AG04450 (cell line): ENCODE measurements at regions not wholly inside any gene's neighbourhood (a gene's known extent, or its start where the extent isn't known, plus 50 kb on each side); places are given as distances from the start of the nearest gene placed in this dataset.

Experiments
- CTCF ChIA-PET: fragments of 300-600, 350-600 bp; formaldehyde crosslinking; extraction: SDS; loops from one replicate; lab custom pipeline; 2022; ENCODE audit warnings: antibody characterized with exemption, inconsistent platforms; lab: Charles Lee
- POLR2A ChIA-PET: fragments of 350-600 bp; formaldehyde crosslinking; extraction: SDS; loops from one replicate; lab custom pipeline; 2021; ENCODE audit warnings: antibody characterized with exemption, inconsistent platforms; lab: Yijun Ruan, JAX
- DNase-seq: peaks from one replicate; pipeline ENCODE4 v3.0.0-alpha.2; 2011; ENCODE audit warnings: low read depth, low spot score
- H3K27ac ChIP-seq: one replicate; pipeline ENCODE4 v1.5.1; 2012; ENCODE audit warnings: low read depth, low read length, control low read depth
- H3K27me3 ChIP-seq: one replicate; pipeline ENCODE4 v1.6.0; 2012; ENCODE audit warnings: low read length; ENCODE audit not compliant: control insufficient read depth, insufficient read depth
- H3K4me3 ChIP-seq: 2 replicates; pipeline ENCODE4 v1.5.1; 2011; ENCODE audit warnings: mild to moderate bottlenecking, low read depth, low read length, control low read depth
- H3K9me3 ChIP-seq: 2 replicates; pipeline ENCODE4 v1.5.1; 2012; ENCODE audit warnings: low read length; ENCODE audit not compliant: control insufficient read depth, insufficient read depth
- TF ChIP-seq, protein P1 (sequence below): IDR thresholded peaks from 2 replicates; pipeline ENCODE4 v1.5.1; 2011; ENCODE audit warnings: low read depth, low read length, control low read depth, inconsistent platforms

DNA sequence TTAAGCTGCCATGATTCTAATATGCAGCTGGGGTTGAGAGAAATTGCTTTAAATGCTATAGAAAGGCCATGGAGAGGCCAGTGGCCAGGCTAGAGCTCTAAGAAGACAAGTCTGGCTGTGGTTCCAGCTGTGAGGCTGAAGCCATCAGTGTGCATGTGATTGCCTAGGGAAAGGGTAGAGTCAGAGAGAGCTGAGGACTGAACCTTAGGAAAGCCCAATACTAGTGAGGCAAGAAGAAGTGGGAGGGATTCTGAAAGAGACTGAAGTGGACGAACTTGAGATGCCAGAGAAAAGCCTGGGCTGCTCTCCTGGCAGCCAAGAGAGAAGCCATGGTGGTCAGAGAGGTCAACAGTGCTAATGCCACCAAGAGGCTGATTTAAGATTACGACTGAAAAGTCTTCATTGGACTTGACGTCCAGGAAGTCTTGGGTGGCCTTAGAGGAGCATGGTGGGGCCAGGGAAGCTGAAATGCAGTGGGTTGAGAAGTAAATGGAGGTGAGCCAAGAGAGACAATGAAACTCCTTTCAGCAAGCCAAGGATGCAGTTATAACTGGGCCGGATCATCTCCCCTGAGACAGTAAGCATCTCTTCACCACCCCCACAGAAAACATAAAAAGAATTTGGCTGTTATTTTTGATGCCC is 133.2 kb downstream of the TMEM174 start:
- Histone ChIP-seq H3K27ac (no peak overlapping the region), H3K9me3 (peaks cover 15% of the 10 kb centered on the region; the same call in 1 of the 2 replicates), H3K27me3 (peaks cover 8% of the 10 kb centered on the region), H3K4me3 (no peak overlapping the region)
- POLR2A ChIA-PET, result no interaction called here
- TF ChIP-seq, protein P1, sequence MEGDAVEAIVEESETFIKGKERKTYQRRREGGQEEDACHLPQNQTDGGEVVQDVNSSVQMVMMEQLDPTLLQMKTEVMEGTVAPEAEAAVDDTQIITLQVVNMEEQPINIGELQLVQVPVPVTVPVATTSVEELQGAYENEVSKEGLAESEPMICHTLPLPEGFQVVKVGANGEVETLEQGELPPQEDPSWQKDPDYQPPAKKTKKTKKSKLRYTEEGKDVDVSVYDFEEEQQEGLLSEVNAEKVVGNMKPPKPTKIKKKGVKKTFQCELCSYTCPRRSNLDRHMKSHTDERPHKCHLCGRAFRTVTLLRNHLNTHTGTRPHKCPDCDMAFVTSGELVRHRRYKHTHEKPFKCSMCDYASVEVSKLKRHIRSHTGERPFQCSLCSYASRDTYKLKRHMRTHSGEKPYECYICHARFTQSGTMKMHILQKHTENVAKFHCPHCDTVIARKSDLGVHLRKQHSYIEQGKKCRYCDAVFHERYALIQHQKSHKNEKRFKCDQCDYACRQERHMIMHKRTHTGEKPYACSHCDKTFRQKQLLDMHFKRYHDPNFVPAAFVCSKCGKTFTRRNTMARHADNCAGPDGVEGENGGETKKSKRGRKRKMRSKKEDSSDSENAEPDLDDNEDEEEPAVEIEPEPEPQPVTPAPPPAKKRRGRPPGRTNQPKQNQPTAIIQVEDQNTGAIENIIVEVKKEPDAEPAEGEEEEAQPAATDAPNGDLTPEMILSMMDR, result no peak
- no peak for DNase-seq
- CTCF ChIA-PET, result no interaction called here

DNA sequence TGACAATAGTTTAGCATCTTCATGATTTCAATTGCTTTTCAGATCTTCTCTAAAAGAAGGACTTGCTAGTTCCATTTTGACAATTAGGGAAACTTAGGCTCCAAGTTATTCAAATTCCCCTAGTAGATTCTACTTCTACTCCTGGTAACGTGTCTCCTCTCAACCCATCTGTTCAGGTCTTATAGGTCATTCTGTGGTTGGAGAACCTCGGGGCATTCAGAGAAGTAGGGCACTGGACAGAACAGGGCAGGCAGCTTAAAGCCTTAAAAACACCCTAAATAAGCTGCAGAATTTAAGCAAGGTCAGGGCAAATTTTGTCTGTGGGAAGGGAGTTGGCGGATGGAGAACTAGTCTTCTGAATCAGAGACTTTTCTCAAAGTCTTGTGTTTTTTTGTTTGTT is 132.4 kb downstream of the TMEM174 start:
- Histone ChIP-seq H3K27ac (no peak overlapping the region), H3K9me3 (peaks cover 22% of the 10 kb centered on the region; the same call in 1 of the 2 replicates), H3K4me3 (no peak overlapping the region), H3K27me3 (peaks cover 9% of the 10 kb centered on the region)
- ChIA-PET POLR2A (no interaction called here), CTCF (interaction anchor here (0.6 kb wide), 1 partner anchor 90 kb away, joined by 4 read pairs; no protein-coding TSS in a partner anchor)
- TF ChIP-seq, protein P1, result no peak
- no peak for DNase-seq

DNA sequence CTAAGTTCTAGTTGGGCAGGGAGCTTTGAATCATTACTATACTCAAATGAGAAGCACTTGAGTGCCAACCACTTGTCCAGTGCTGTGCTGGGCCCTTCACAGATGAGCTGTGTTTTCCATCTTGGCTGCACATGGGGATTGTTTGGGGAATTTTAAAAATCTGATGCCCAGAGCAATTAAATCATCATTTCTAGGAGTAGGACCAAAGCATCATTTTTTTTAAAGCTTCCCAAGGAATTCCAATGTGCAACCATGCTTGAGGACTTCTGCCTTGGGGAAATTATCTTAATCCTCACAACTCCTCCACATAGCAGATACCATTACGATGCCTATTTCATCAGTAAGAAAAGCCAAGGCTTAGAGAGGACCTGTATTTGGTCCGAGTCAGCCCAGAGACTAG is 131.4 kb downstream of the TMEM174 start:
- ChIA-PET POLR2A (interaction anchor here (0.8 kb wide), 1 partner anchor 17 kb away, joined by 3 read pairs; no protein-coding TSS in a partner anchor), CTCF (interaction anchor here (0.7 kb wide), 1 partner anchor 8 kb away, joined by 3 read pairs; no protein-coding TSS in a partner anchor)
- DNase-seq, result no peak
- H3K4me3 ChIP-seq, result no peak overlapping the region
- peaks cover 9% of the 10 kb centered on the region for H3K27me3 ChIP-seq
- H3K9me3 ChIP-seq, result peaks cover 22% of the 10 kb centered on the region; the same call in 1 of the 2 replicates
- no peak overlapping the region for H3K27ac ChIP-seq
- TF ChIP-seq, protein P1, result no peak

DNA sequence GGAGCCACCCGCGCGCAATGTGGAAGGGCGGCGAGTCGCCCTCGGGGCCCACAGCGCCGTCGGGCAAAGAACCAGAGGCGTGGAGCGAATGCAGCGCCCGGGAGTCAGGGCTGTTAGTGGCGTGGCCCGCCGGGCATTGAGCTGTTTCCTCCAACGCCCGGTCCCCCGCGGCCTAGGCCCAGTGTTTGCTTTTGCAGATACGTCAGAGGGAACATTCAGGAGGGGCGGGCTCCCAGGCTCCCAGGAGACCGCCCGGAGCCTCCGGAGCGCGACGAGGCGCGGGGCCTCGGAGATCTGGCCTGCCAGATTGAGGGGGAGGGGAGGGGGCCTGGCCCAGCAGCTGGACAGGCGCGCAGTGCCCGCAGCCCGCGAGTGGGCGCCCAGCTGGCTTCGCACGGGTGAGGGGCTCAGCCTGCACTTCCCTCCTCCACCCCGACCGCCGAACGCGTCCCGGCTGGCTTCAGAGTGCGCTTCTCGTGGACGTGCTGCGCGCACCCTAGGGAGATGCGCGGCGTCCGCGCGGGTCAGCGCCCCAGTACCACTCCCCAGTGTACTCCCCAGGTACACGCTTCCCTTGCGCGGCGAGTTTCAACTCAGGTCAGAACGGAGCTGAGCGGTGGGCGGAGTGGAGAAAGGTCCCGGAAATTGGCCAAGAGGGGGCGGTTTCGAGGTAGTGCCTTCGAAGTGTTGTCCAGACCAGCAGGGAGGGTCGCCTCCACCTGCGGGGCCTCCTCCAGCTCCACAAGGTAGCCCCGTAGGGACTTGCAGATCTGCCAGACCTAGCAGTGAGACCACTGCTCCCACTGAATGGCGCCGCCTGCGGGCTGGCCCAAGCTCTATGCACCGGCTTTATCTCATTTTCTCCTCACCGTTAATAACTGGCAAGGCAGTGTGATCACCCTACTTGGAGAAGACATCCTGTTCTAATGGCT is 130.4 kb downstream of the TMEM174 start:
- TF ChIP-seq, protein P1, result no peak
- POLR2A ChIA-PET, result interaction anchor here (0.8 to 1.3 kb wide), 2 partner anchors 8 to 18 kb away, joined by 3 read pairs; no protein-coding TSS in a partner anchor
- no peak overlapping the region for H3K27ac ChIP-seq
- peaks cover 22% of the 10 kb centered on the region; the same call in 1 of the 2 replicates for H3K9me3 ChIP-seq
- CTCF ChIA-PET, result interaction anchor here (0.6 to 1.6 kb wide), 3 partner anchors 85 to 148 kb away, joined by 3 to 6 read pairs (median 3); no protein-coding TSS in a partner anchor
- peaks cover 9% of the 10 kb centered on the region for H3K27me3 ChIP-seq
- H3K4me3 ChIP-seq, result no peak overlapping the region
- no peak for DNase-seq
